NCI-H446 treated with DMSO at 0.1 percent for 48 hours (cell line): ENCODE measurements at regions not wholly inside any gene's neighbourhood (a gene's known extent, or its start where the extent isn't known, plus 50 kb on each side); places are given as distances from the start of the nearest gene placed in this dataset.

Experiments used
- DNase-seq: peaks from one replicate; lab custom pipeline; 2025; lab: John Stamatoyannopoulos, UW

- DNase-seq = no peak
Observed at GRCh38 chr11:109749476-109749875, 327.5 kb downstream of the C11orf87 start.

GRCh38 chr11:109750964-109751363 lies 329.0 kb downstream of the C11orf87 start:
- no peak for DNase-seq

GRCh38 chr11:109752212-109752825 lies 330.3 kb downstream of the C11orf87 start:
- DNase-seq = no peak

DNA sequence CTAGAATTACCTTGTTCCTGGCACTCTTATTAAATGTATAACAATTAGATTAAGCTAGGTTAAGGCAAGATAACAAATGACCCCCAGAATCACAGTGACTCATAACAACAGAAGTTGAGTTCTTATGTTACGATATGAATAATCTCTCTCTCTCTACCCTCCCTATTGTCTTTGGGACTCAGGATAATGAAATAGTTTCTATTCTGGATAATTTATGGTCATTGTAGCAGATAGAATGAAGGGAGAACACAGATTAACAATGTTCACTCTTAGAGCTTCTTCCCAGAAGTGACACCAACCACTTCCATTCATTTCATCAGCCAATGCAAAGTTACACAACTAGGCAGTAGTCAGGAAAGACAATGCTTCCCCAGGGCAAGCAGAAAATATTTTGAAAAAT lies 334.5 kb downstream of the C11orf87 start:
- no peak for DNase-seq

GRCh38 chr11:109756951-109757350 lies 335.0 kb downstream of the C11orf87 start:
- DNase-seq = no peak

DNA sequence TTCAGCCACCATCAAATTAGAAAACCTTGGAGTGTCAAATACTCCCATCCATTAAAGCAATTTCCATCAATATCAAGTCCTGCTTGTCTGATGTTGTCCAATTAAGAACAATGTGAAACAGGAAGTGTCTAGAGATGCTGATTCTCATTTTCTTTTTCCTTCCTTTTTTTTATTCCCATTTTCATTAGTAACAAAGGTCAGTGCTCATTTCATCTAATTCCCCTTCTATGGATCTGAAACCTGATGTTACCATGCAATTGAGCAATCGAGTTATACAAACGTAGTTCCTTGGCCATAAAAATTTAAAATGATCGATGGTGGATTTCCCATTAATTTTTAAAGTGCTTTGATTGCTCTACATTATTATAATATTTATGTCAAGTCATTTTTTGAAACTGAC lies 330.6 kb upstream of the ZC3H12C start:
- no peak for DNase-seq

DNA sequence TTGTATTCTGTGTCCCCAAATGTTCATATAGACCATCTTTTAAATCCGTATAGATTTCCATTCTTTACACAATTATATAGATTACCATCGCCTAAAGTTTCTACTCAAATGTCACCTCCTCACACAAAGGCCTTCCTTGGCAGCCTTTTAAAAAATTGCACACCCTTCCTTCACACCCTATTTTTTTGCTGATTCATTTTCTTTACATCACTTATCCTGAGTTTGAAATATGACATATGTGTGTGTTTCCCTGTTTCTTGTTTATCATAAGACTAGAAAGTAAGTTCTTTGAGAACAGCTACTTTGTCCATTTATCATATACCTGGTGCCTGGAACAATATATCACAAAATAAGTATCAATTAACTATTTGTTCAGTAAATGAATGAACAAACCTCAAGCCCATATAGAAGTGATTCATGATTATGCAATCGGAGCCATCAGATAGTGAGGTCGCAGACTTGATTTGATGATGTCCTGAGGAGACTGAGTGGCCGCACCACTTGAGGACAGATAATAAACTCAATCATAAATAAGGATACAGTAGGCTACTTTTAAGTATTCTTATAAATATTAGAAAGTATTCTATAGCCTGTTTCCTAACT lies 327.4 kb upstream of the ZC3H12C start:
- DNase-seq = no peak

DNA sequence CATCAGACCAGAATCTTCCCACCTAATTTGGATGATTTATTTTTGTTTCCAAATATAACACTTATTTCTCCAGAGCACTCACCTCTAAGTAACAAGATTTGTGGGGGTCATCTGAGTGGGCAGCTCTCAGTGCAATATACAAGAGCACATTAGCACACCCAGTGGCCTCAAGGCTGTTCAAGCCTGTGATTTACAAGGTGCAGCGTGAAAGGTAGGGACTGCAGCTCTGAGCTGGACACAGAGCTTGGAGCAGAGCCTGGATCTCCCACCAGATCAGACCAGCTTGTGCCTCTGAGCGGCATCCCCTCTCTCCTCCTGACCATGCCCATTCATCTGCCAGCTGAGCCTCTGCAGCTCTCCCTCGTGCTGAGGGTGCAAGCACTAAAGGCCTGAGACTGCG lies 323.3 kb upstream of the ZC3H12C start:
- no peak for DNase-seq

- DNase-seq = no peak
Observed at GRCh38 chr11:109770323-109770722, 322.9 kb upstream of the ZC3H12C start.

GRCh38 chr11:109772892-109773291 lies 320.3 kb upstream of the ZC3H12C start:
- peak; percentile 88 for DNase-seq

GRCh38 chr11:109775686-109776085 lies 317.5 kb upstream of the ZC3H12C start:
- DNase-seq = no peak

DNA sequence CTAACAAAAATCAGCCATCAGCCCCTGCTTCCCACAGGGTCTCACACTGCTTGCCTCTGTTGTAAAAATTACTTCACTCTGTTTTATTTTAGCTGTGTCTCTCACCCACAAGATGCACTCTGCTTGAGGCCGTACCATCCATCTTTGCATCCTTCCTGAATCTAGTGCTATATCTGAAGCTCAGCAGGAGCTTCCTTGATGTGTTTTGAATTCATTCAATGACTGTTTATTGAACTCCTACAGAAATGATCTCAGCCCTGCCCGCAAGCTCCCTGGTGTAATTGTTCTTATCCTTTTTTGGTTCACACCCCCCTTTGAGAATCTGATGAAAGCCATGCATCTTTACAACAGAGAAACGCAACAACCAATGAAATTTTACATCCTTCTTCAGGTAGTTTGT lies 310.2 kb upstream of the ZC3H12C start:
- DNase-seq = no peak

GRCh38 chr11:109783840-109784239 lies 309.4 kb upstream of the ZC3H12C start:
- DNase-seq = no peak

- no peak for DNase-seq
Observed at GRCh38 chr11:109784536-109784935, 308.7 kb upstream of the ZC3H12C start.

DNA sequence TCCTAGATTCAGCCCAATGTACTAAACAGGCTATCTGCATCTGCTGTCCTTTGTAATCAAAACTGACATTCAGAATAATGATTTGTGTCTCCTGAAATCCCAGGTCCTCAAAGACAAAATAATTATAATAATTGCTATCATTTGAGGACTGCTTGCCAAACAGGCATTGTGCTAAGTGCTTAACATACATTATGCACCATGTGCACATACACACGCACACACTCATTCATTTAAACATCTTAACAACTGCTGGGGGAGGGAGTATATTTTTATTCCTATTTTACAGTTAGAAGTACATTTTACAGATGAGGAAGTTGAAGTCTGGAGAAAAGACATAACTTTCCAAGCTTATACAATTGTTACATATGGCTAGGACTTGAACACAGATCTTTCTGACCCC lies 308.0 kb upstream of the ZC3H12C start:
- DNase-seq = no peak

GRCh38 chr11:109785714-109786113 lies 307.5 kb upstream of the ZC3H12C start:
- no peak for DNase-seq

- no peak for DNase-seq
Observed at GRCh38 chr11:109788948-109789490, 304.2 kb upstream of the ZC3H12C start.

DNA sequence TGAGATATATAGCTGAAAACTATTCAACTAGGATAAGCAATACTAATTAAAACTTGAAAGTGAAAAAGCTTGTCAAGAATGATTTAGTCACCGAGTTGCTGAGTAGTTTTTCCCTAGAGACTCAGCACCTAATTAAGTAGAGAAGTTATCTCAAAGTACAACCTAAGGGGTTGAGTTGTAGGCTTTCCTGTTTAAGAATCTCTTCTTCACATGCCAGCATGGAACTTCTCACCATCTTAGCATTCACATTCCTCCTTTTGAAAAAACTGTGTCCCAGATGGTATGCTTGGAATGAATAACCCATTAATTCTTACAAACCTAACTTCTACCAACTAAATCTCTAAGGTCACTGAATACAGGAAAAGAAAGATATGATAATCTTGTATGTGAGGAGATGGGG lies 303.3 kb upstream of the ZC3H12C start:
- DNase-seq = no peak

GRCh38 chr11:109791337-109791736 lies 301.9 kb upstream of the ZC3H12C start:
- no peak for DNase-seq

GRCh38 chr11:109794501-109794900 lies 298.7 kb upstream of the ZC3H12C start:
- DNase-seq = no peak

- DNase-seq = no peak
Observed at GRCh38 chr11:109795234-109795633, 298.0 kb upstream of the ZC3H12C start.

DNA sequence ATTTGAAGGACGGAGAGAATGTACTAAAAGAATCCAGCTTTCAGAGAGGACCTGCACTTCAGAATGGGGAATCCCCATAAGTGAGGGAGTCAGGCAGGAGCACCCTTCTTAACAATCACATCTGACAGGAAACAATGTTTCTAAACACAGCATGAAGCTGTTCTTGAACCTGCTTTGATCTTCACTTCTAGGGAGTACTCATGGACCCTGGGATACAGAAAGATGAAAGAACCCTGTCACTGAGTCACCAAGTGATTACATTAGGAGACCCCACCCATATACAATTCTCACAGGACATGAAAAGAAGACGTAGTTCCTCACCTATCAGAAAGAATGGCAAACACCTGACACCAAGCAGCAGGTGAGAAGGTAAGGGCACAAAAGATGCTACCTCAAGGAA lies 296.9 kb upstream of the ZC3H12C start:
- DNase-seq = no peak

- DNase-seq = no peak
Observed at GRCh38 chr11:109798521-109798920, 294.7 kb upstream of the ZC3H12C start.

- no peak for DNase-seq
Observed at GRCh38 chr11:109799604-109800003, 293.6 kb upstream of the ZC3H12C start.
